ENCODE measurements at regions not wholly inside any gene's neighbourhood (a gene's known extent, or its start where the extent isn't known, plus 50 kb on each side); places are given as distances from the start of the nearest gene placed in this dataset.

- TF ChIP-seq EZH2 (IDR thresholded peaks at IDR 0.05; ENCODE audit: borderline replicate concordance, low read depth, low read length, poor library complexity, severe bottlenecking) (no peak), CTCF (conservative IDR thresholded peaks at IDR 0.05; ENCODE audit: low read depth, low read length) (no peak)
Observed at GRCh38 chr20:1718604-1719384, 61.2 kb upstream of the SIRPG start.
